GM13977 (cell line): ENCODE measurements at regions not wholly inside any gene's neighbourhood (a gene's known extent, or its start where the extent isn't known, plus 50 kb on each side); places are given as distances from the start of the nearest gene placed in this dataset.

Source experiments
- DNase-seq: peaks from one replicate; pipeline ENCODE4 v3.0.0; 2012; ENCODE audit warnings: low spot score
- in situ Hi-C: fragments of 300-500 bp; cut with MboI; formaldehyde crosslinking; loops from one replicate; pipeline ENCODE4 v1.12.0; 2022; ENCODE audit warnings: low sequenced_read_pairs, low pct_unique_long_range_greater_than_20kb, mixed read lengths, inconsistent platforms; ENCODE audit not compliant: unreplicated experiment
- TF ChIP-seq, protein P1 (sequence below): IDR thresholded peaks from 2 replicates; pipeline ENCODE4 v1.5.1; 2012; ENCODE audit warnings: mild to moderate bottlenecking, control low read depth; ENCODE audit not compliant: insufficient read depth; ENCODE audit errors: extremely low read depth, missing control alignments

DNA sequence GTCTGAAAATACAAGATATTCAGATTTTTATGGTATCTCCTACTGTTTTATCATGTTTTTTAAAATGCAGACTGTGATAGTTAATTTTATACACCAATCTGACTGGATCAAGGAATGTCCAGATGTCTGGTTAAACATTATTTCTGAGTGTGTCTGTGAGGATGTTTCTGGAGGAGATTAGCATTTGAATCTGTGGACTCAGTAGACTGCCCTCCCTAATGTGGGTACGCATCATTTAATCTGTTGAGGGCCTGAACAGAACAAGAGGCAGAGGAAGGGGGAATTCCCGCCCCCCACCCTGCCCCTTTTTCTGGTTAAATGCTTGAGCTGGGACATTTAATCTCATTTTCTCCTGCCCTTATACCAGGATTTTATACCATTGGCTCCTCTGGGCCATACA is 72.1 kb downstream of the AVPR1A start:
- in situ Hi-C loops, result no loop called here
- DNase-seq, result no peak

DNA sequence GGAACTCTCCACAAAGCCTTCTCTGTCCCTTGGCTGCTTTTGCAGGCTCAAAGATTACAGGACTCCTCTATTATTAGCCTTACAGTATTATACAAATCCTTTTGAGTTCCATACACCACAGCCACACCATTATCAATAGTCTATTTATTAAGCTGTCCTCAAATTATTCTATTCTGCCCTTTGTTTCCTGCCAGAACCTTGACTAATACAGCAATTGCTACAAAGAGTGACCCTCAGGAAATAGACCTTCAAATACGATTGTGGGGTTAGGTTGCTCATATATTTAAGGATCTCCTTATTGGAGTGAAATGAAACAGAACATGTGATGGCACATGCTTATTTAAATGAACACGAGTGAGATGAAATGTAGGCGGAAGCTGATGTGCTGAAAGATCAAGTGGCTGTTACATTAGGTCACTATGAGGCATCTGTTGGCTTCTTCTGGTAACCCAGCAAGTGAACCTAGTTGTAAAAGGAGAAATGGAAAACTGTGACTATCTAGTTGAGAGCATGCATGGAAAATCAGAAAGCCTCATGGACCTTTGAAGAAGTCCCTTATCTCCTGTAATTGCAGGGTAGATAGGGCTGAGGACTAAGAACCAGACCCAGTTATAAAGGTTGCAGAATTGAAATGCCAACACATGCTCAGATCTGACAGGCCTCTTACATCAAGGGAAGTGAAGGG is 75.5 kb downstream of the AVPR1A start:
- in situ Hi-C loops, result no loop called here
- TF ChIP-seq, protein P1, sequence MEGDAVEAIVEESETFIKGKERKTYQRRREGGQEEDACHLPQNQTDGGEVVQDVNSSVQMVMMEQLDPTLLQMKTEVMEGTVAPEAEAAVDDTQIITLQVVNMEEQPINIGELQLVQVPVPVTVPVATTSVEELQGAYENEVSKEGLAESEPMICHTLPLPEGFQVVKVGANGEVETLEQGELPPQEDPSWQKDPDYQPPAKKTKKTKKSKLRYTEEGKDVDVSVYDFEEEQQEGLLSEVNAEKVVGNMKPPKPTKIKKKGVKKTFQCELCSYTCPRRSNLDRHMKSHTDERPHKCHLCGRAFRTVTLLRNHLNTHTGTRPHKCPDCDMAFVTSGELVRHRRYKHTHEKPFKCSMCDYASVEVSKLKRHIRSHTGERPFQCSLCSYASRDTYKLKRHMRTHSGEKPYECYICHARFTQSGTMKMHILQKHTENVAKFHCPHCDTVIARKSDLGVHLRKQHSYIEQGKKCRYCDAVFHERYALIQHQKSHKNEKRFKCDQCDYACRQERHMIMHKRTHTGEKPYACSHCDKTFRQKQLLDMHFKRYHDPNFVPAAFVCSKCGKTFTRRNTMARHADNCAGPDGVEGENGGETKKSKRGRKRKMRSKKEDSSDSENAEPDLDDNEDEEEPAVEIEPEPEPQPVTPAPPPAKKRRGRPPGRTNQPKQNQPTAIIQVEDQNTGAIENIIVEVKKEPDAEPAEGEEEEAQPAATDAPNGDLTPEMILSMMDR, result no peak
- DNase-seq, result no peak

More for the DNA sequence above, 72.1 kb downstream of the AVPR1A start:
- TF ChIP-seq, protein P1, result no peak

DNA sequence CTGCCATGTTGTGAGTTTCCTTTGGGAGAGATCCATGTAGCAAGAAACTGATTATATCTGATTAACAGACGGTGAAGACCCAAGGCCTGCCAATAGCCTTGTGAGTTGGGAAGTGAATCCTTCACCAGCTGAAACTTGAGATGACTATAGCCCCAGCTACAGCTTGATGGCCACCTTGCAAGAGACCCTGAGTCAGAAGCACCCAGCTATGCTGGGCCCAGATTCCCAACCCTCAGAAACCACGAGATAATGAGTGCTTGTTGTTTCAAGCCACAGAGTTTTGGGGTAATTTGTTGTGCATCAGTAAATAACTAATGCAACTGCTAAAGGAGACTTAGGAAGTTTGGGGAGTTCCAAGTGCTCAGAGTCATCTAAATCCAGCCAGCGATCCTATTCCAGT is 80.3 kb downstream of the AVPR1A start:
- in situ Hi-C loops, result no loop called here
- TF ChIP-seq, protein P1, result no peak
- DNase-seq, result no peak

DNA sequence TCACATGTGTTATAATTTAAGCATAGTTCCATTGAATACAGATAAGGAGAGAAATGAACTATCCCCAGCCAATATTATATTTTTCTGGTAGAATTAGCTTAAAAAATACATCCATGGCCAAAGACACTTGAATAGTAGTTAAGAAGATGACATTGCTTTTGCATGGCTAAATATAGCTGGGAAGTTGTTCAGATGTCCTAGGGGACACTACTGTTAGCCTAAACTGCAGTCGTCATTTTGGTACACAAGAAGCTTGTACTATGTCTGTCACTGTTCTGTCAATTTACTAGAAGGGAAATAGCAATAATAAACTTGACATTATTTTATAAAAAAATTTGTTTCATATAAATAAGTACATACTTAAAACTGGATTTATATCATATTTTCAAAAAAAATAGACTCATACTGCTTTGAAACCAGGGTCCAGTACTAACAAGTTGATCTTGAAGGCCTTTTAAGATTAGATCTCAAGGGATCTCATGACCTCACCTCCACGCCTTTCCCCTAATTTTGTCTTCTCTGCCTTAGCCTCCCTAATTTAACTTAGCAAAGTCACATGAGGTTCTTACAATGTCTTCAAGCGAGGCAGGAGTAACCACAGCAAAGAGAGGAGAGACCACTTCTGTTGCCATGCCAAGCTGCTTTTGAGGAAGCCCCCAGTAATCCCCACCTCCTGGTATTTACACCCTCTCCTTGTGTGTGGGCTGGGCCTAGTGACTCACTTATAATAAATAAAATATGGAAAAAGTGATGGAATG is 81.0 kb downstream of the AVPR1A start:
- DNase-seq, result no peak
- TF ChIP-seq, protein P1, result no peak
- in situ Hi-C loops, result no loop called here

DNA sequence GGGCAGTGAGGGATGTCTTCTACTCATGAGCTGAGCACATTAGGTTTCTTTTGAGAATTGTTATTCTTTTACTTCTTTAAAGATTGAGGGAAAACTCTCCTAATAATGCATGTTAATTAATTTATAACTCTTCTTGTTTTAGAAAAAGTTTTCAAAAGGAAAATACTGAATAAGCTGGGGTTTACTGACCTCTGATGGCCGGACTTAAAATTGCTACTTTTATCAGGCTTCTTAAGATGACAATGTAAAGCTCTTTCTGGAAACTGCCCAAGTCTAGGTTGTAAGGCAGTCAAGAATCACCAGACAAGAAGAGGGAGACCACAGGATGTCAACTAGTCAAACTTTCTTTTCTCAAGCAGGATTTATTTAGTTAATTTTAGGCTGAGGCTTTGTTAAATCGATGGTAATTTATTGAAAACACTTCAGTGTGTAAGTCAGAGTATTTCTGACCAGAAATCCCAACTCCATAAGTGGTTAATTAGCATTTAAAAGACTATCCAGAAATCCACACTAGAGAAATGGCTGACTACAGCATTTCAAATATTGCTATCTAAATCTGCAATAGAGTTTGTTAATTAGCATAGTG is 82.1 kb downstream of the AVPR1A start:
- in situ Hi-C loops, result no loop called here
- TF ChIP-seq, protein P1, result peak; percentile 50
- DNase-seq, result peak; percentile 7

DNA sequence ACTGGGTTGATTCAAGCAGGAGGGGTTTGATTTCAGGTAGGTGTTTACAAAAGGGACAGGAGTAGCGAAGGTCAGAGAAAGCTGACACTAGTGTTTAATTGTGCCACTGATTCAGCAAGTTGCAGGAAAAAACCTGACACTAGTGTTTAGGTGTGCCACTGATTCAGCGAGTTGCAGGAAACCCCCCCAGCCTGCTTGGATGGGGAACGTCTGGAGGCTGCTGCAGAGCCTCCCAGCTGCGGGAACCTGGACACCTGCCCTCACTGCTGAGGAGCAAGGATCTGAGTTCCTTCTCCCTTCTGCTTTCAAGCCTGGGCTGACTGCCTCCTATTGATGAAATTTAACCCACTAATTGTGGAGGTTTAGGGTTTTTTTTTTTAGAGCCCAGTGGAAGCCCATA is 84.2 kb downstream of the AVPR1A start:
- TF ChIP-seq, protein P1, result no peak
- DNase-seq, result no peak
- in situ Hi-C loops, result no loop called here
